ENCODE measurements at regions not wholly inside any gene's neighbourhood (a gene's known extent, or its start where the extent isn't known, plus 50 kb on each side); places are given as distances from the start of the nearest gene placed in this dataset.
"Not testable (repeated sequence)": the region's sequence is repeated elsewhere in the genome, so short reads cannot be mapped to it uniquely, and the experiment has no call there.

GRCh38 chr10:38356527-38356926 is 262.4 kb downstream of the ZNF37A start:
- H3K4me1 ChIP-seq (ENCODE audit: control insufficient read depth, insufficient read depth, low read length): not testable (repeated sequence)

GRCh38 chr10:38362514-38362913 is 268.4 kb downstream of the ZNF37A start:
- H3K36me3 ChIP-seq (ENCODE audit: control insufficient read depth, insufficient read depth, low read length); H3K9me3 ChIP-seq (ENCODE audit: control insufficient read depth, low read length); H3K27ac ChIP-seq (ENCODE audit: insufficient read depth, low read depth, low read length, poor library complexity, severe bottlenecking); H3K4me1 ChIP-seq (ENCODE audit: control insufficient read depth, insufficient read depth, low read length); H3K4me3 ChIP-seq (ENCODE audit: insufficient read depth, low read depth, low read length); H3K27me3 ChIP-seq (ENCODE audit: control insufficient read depth, insufficient read depth, low read length, poor library complexity, severe bottlenecking): not testable (repeated sequence)

More at GRCh38 chr10:38356527-38356926, 262.4 kb downstream of the ZNF37A start:
- H3K27me3 ChIP-seq (ENCODE audit: control insufficient read depth, insufficient read depth, low read length, poor library complexity, severe bottlenecking); H3K9me3 ChIP-seq (ENCODE audit: control insufficient read depth, low read length); H3K27ac ChIP-seq (ENCODE audit: insufficient read depth, low read depth, low read length, poor library complexity, severe bottlenecking); H3K36me3 ChIP-seq (ENCODE audit: control insufficient read depth, insufficient read depth, low read length): not testable (repeated sequence)
- peak overlapping the region; percentile 35 for H3K4me3 ChIP-seq (ENCODE audit: insufficient read depth, low read depth, low read length)
- 30 to 31% methylated on average over 5 of the region's 16 CpGs for WGBS, 2 experiments

- not testable (repeated sequence) for H3K4me1 ChIP-seq (ENCODE audit: control insufficient read depth, insufficient read depth, low read length); H3K27ac ChIP-seq (ENCODE audit: insufficient read depth, low read depth, low read length, poor library complexity, severe bottlenecking); H3K4me3 ChIP-seq (ENCODE audit: insufficient read depth, low read depth, low read length); H3K9me3 ChIP-seq (ENCODE audit: control insufficient read depth, low read length); H3K27me3 ChIP-seq (ENCODE audit: control insufficient read depth, insufficient read depth, low read length, poor library complexity, severe bottlenecking); H3K36me3 ChIP-seq (ENCODE audit: control insufficient read depth, insufficient read depth, low read length)
- 81 to 85% methylated on average over 3 of the region's 4 CpGs for WGBS, 2 experiments
Measured at GRCh38 chr10:38364073-38364472, 269.9 kb downstream of the ZNF37A start.

- H3K36me3 ChIP-seq (ENCODE audit: control insufficient read depth, insufficient read depth, low read length); H3K9me3 ChIP-seq (ENCODE audit: control insufficient read depth, low read length); H3K4me1 ChIP-seq (ENCODE audit: control insufficient read depth, insufficient read depth, low read length); H3K27ac ChIP-seq (ENCODE audit: insufficient read depth, low read depth, low read length, poor library complexity, severe bottlenecking); H3K27me3 ChIP-seq (ENCODE audit: control insufficient read depth, insufficient read depth, low read length, poor library complexity, severe bottlenecking); H3K4me3 ChIP-seq (ENCODE audit: insufficient read depth, low read depth, low read length): not testable (repeated sequence)
- 60 to 64% methylated on average over 3 to 4 of the region's 5 CpGs for WGBS, 2 experiments
Measured at GRCh38 chr10:38365917-38366316, 271.8 kb downstream of the ZNF37A start.

GRCh38 chr10:38383800-38384199 is 289.7 kb downstream of the ZNF37A start:
- WGBS, 2 experiments: 73 to 79% methylated on average over 2 of the region's 2 CpGs
- H3K27me3 ChIP-seq (ENCODE audit: control insufficient read depth, insufficient read depth, low read length, poor library complexity, severe bottlenecking); H3K4me3 ChIP-seq (ENCODE audit: insufficient read depth, low read depth, low read length); H3K9me3 ChIP-seq (ENCODE audit: control insufficient read depth, low read length); H3K27ac ChIP-seq (ENCODE audit: insufficient read depth, low read depth, low read length, poor library complexity, severe bottlenecking); H3K4me1 ChIP-seq (ENCODE audit: control insufficient read depth, insufficient read depth, low read length); H3K36me3 ChIP-seq (ENCODE audit: control insufficient read depth, insufficient read depth, low read length): not testable (repeated sequence)

- H3K27ac ChIP-seq (ENCODE audit: insufficient read depth, low read depth, low read length, poor library complexity, severe bottlenecking); H3K4me1 ChIP-seq (ENCODE audit: control insufficient read depth, insufficient read depth, low read length); H3K4me3 ChIP-seq (ENCODE audit: insufficient read depth, low read depth, low read length); H3K36me3 ChIP-seq (ENCODE audit: control insufficient read depth, insufficient read depth, low read length); H3K9me3 ChIP-seq (ENCODE audit: control insufficient read depth, low read length); H3K27me3 ChIP-seq (ENCODE audit: control insufficient read depth, insufficient read depth, low read length, poor library complexity, severe bottlenecking): not testable (repeated sequence)
Measured at GRCh38 chr10:38386869-38387268, 292.7 kb downstream of the ZNF37A start.

GRCh38 chr10:38390725-38391124 is 296.6 kb downstream of the ZNF37A start:
- H3K36me3 ChIP-seq (ENCODE audit: control insufficient read depth, insufficient read depth, low read length); H3K9me3 ChIP-seq (ENCODE audit: control insufficient read depth, low read length); H3K27ac ChIP-seq (ENCODE audit: insufficient read depth, low read depth, low read length, poor library complexity, severe bottlenecking); H3K4me3 ChIP-seq (ENCODE audit: insufficient read depth, low read depth, low read length); H3K27me3 ChIP-seq (ENCODE audit: control insufficient read depth, insufficient read depth, low read length, poor library complexity, severe bottlenecking); H3K4me1 ChIP-seq (ENCODE audit: control insufficient read depth, insufficient read depth, low read length): not testable (repeated sequence)
- WGBS, 2 experiments: 73 to 92% methylated on average over 2 of the region's 3 CpGs

GRCh38 chr10:38395465-38395864 is 301.3 kb downstream of the ZNF37A start:
- WGBS, 2 experiments: no CpG with 5 or more reads among the region's 1 CpG
- not testable (repeated sequence) for H3K9me3 ChIP-seq (ENCODE audit: control insufficient read depth, low read length); H3K27me3 ChIP-seq (ENCODE audit: control insufficient read depth, insufficient read depth, low read length, poor library complexity, severe bottlenecking); H3K36me3 ChIP-seq (ENCODE audit: control insufficient read depth, insufficient read depth, low read length); H3K4me1 ChIP-seq (ENCODE audit: control insufficient read depth, insufficient read depth, low read length); H3K27ac ChIP-seq (ENCODE audit: insufficient read depth, low read depth, low read length, poor library complexity, severe bottlenecking); H3K4me3 ChIP-seq (ENCODE audit: insufficient read depth, low read depth, low read length)

GRCh38 chr10:38396178-38396954 is 302.2 kb downstream of the ZNF37A start:
- not testable (repeated sequence) for H3K9me3 ChIP-seq (ENCODE audit: control insufficient read depth, low read length); H3K4me1 ChIP-seq (ENCODE audit: control insufficient read depth, insufficient read depth, low read length); H3K27ac ChIP-seq (ENCODE audit: insufficient read depth, low read depth, low read length, poor library complexity, severe bottlenecking); H3K36me3 ChIP-seq (ENCODE audit: control insufficient read depth, insufficient read depth, low read length); H3K27me3 ChIP-seq (ENCODE audit: control insufficient read depth, insufficient read depth, low read length, poor library complexity, severe bottlenecking); H3K4me3 ChIP-seq (ENCODE audit: insufficient read depth, low read depth, low read length)
- WGBS, 2 experiments: 13% methylated on average over 1 of the region's 2 CpGs; no CpG with 5 or more reads in 1 of the 2 experiments

GRCh38 chr10:38401565-38401964 is 307.4 kb downstream of the ZNF37A start:
- not testable (repeated sequence) for H3K27me3 ChIP-seq (ENCODE audit: control insufficient read depth, insufficient read depth, low read length, poor library complexity, severe bottlenecking); H3K4me3 ChIP-seq (ENCODE audit: insufficient read depth, low read depth, low read length); H3K9me3 ChIP-seq (ENCODE audit: control insufficient read depth, low read length); H3K27ac ChIP-seq (ENCODE audit: insufficient read depth, low read depth, low read length, poor library complexity, severe bottlenecking); H3K36me3 ChIP-seq (ENCODE audit: control insufficient read depth, insufficient read depth, low read length); H3K4me1 ChIP-seq (ENCODE audit: control insufficient read depth, insufficient read depth, low read length)
- 89 to 91% methylated on average over 12 to 13 of the region's 13 CpGs for WGBS, 2 experiments
